Activated CD8-positive, alpha-beta memory T cell treated with anti-CD3 and anti-CD28 coated beads, Interleukin-2, amount 10 ng/mL, durations not matched to agents 7 days and 5 days (primary cell): ENCODE measurements at regions not wholly inside any gene's neighbourhood (a gene's known extent, or its start where the extent isn't known, plus 50 kb on each side); places are given as distances from the start of the nearest gene placed in this dataset.

Experiments used
- ATAC-seq: fragments of 150-1000 bp; cut with Tn5 transposase; one replicate; pipeline ENCODE4 v1.10.0; 2021; ENCODE audit warnings: moderate library complexity
- CTCF ChIA-PET: fragments of 350-600 bp; sonication (Branson Sonifier 250); formaldehyde crosslinking; loops from one replicate; lab custom pipeline; 2021; ENCODE audit warnings: antibody characterized with exemption; lab: Charles Lee
- DNase-seq: peaks from one replicate; pipeline ENCODE4 v3.0.0-alpha.2; 2020
- H3K27ac Mint-ChIP-seq: one replicate; pipeline ENCODE4 v1.8.0; 2021; ENCODE audit warnings: mild to moderate bottlenecking, mixed read lengths
- H3K27me3 Mint-ChIP-seq: one replicate; pipeline ENCODE4 v1.8.0; 2021; ENCODE audit warnings: mixed read lengths
- H3K36me3 Mint-ChIP-seq: one replicate; pipeline ENCODE4 v1.8.0; 2021; ENCODE audit warnings: mild to moderate bottlenecking, mixed read lengths
- H3K4me1 Mint-ChIP-seq: one replicate; pipeline ENCODE4 v1.8.0; 2021; ENCODE audit warnings: mixed read lengths
- H3K4me3 Mint-ChIP-seq: one replicate; pipeline ENCODE4 v1.8.0; 2021; ENCODE audit warnings: mild to moderate bottlenecking, moderate library complexity, mixed read lengths
- H3K9me3 Mint-ChIP-seq: one replicate; pipeline ENCODE4 v1.8.0; 2022; ENCODE audit warnings: low read depth, mixed read lengths

DNA sequence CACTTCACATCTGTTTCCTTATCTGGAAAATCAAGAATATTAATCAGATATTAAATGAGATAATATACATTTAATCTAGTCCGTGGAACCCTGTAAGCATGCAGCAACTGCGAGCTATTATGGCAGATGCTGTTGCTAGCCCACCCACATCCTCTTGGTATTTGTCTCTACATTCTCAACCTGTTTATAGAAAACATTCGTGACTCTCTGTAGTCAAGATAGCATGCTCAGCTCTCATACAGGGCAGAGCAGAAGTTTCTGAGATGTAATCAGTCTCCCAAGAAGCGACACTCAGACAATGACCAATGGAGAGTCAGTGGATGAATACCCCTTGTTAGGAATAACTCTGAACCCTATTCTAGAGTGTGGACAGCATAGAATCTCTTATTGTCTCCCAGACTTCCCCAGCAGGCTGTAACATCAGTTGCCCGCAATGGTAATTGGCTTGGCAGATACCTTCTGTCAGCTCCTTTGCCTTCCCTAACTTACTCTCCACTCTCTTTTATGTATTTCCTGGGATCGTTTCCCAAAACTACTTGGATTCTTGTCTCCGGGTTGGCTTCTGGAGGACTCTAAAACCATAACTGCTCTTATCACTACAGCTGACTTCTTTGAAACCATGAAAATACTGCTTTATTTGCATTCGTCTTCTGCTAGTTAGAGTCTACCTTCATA is 400.7 kb upstream of the TNP1 start:
- no peak for ATAC-seq
- H3K4me1 Mint-ChIP-seq = no peaks in the 10 kb centered on the region
- H3K27me3 Mint-ChIP-seq = peaks cover 4% of the 10 kb centered on the region
- H3K27ac Mint-ChIP-seq = no peak overlapping the region
- CTCF ChIA-PET = no interaction called here
- no peaks in the 10 kb centered on the region for H3K9me3 Mint-ChIP-seq
- no peaks in the 10 kb centered on the region for H3K36me3 Mint-ChIP-seq
- H3K4me3 Mint-ChIP-seq = no peak overlapping the region
- DNase-seq = no peak

DNA sequence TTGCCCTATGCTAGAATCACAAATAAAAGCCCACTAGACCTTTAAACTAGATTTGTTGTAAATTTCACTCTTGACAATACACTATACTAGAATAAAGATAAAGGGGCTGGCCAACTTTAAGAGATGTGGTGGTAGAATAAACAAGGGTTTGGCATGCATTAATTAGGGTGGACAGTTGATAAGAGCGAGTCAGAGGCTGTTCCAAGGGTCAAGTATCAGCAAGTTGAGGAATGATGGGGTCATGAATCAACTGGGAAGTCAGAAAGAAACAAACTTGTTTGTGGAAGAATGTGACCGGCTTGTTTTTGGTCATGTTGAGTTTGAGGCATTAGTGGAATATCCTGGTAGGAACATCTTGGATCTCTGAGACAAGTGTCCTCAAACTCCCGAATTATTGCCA is 398.3 kb upstream of the TNP1 start:
- H3K9me3 Mint-ChIP-seq = no peaks in the 10 kb centered on the region
- no peak for ATAC-seq
- CTCF ChIA-PET = no interaction called here

DNA sequence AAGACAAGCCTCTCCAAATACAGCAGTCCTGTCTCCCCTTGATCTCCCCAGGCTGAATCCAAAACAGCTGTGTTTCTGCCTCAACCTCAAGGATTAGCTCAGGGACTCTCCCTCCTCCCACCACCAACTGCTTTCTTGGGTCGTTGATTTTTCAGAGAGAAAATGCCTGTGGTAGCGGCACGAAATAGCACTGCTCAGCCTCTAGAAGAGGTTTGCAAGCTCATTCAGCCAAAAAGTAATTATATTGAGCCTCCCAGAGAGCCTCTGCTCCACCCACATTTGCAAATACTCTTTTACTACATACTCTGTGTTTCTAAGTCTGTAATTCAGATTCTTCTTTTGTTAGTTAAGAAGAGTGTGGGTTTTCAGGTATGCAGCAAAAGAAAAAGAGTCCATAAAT is 396.4 kb upstream of the TNP1 start:
- no peak overlapping the region for H3K27ac Mint-ChIP-seq
- no peaks in the 10 kb centered on the region for H3K36me3 Mint-ChIP-seq
- ATAC-seq = no peak
- no peaks in the 10 kb centered on the region for H3K4me1 Mint-ChIP-seq
- H3K27me3 Mint-ChIP-seq = peaks cover 2% of the 10 kb centered on the region
- no peak for DNase-seq
- CTCF ChIA-PET = no interaction called here
- no peaks in the 10 kb centered on the region for H3K9me3 Mint-ChIP-seq
- no peak overlapping the region for H3K4me3 Mint-ChIP-seq

More for the DNA sequence above, 398.3 kb upstream of the TNP1 start:
- no peak overlapping the region for H3K27ac Mint-ChIP-seq
- no peaks in the 10 kb centered on the region for H3K4me1 Mint-ChIP-seq
- H3K36me3 Mint-ChIP-seq = no peaks in the 10 kb centered on the region
- H3K4me3 Mint-ChIP-seq = no peak overlapping the region
- no peak for DNase-seq
- peaks cover 2% of the 10 kb centered on the region for H3K27me3 Mint-ChIP-seq

DNA sequence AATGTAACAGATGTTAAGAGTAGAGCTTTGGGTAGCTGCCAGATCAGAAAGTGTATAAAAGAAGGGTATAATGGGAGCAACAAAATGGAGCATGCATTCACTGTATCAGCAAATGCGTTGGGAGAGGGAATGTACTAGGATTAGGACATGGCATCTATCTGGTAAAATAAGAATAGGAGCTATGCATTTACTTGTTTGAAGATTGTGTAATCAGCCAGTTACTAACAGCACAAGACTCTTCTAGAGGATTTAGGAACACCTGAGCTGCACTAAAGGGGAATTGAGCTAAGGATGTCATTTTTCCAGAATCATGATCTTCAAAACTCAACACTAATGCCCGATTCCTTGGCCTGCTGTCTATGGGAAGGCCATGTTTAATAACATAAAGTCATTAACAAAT is 394.2 kb upstream of the TNP1 start:
- CTCF ChIA-PET = no interaction called here
- H3K9me3 Mint-ChIP-seq = no peaks in the 10 kb centered on the region
- H3K27ac Mint-ChIP-seq = no peak overlapping the region
- ATAC-seq = no peak
- no peaks in the 10 kb centered on the region for H3K4me1 Mint-ChIP-seq
- H3K27me3 Mint-ChIP-seq = peaks cover 2% of the 10 kb centered on the region
- H3K36me3 Mint-ChIP-seq = no peaks in the 10 kb centered on the region
- no peak for DNase-seq
- no peak overlapping the region for H3K4me3 Mint-ChIP-seq

DNA sequence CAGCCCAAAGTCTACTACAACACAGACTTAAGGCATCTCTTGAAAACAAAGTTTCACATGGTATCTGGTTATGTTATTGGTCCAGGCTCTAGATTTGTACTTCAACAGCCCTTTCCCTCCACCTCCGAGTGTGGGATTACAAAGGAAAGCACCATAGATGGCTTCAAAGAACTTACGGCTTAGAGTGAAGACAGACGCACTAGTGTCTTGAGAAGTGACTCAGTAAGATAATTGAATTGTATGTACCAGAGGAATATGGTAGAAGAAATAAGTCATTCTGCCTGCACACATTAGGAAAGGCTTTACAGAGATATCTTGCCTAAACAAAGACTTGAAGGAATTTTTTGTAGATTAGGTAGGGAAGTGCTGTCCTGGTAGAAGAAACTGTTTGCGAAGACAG is 392.3 kb upstream of the TNP1 start:
- H3K27me3 Mint-ChIP-seq = peaks cover 6% of the 10 kb centered on the region
- H3K36me3 Mint-ChIP-seq = no peaks in the 10 kb centered on the region
- ATAC-seq (no peak), DNase-seq (no peak)
- H3K27ac Mint-ChIP-seq = no peak overlapping the region
- CTCF ChIA-PET = no interaction called here
- H3K4me1 Mint-ChIP-seq = no peaks in the 10 kb centered on the region
- no peaks in the 10 kb centered on the region for H3K9me3 Mint-ChIP-seq
- H3K4me3 Mint-ChIP-seq = no peak overlapping the region

DNA sequence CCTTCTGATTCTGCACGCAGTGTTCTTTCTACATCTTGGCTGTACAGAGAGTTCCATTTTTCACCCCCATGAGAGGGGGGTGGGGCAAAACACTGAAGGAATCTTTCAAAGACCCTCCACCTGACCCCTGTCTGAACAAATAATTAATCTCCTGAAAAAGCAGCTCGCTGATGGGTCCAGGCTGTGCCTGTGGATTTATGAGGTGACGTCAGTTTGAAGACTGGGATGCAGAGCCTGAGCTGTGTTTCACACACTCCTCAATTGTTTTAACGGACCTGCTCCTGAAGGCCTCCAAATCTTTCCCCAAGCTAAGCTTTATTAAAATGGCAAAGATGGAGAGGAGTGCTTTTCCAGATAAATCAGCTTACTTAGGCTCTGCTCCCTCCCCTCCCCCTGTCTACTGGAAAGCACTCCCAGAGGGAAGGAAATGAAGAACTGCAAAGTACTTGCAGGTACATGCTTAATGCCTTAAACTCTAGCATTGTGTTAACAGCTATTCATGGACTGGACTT is 390.2 kb upstream of the TNP1 start:
- no peaks in the 10 kb centered on the region for H3K9me3 Mint-ChIP-seq
- ATAC-seq (no peak), DNase-seq (no peak)
- CTCF ChIA-PET = no interaction called here
- H3K4me1 Mint-ChIP-seq = peaks cover 4% of the 10 kb centered on the region
- no peak overlapping the region for H3K27ac Mint-ChIP-seq
- H3K36me3 Mint-ChIP-seq = no peaks in the 10 kb centered on the region
- H3K4me3 Mint-ChIP-seq = no peak overlapping the region
- H3K27me3 Mint-ChIP-seq = peaks cover 11% of the 10 kb centered on the region

DNA sequence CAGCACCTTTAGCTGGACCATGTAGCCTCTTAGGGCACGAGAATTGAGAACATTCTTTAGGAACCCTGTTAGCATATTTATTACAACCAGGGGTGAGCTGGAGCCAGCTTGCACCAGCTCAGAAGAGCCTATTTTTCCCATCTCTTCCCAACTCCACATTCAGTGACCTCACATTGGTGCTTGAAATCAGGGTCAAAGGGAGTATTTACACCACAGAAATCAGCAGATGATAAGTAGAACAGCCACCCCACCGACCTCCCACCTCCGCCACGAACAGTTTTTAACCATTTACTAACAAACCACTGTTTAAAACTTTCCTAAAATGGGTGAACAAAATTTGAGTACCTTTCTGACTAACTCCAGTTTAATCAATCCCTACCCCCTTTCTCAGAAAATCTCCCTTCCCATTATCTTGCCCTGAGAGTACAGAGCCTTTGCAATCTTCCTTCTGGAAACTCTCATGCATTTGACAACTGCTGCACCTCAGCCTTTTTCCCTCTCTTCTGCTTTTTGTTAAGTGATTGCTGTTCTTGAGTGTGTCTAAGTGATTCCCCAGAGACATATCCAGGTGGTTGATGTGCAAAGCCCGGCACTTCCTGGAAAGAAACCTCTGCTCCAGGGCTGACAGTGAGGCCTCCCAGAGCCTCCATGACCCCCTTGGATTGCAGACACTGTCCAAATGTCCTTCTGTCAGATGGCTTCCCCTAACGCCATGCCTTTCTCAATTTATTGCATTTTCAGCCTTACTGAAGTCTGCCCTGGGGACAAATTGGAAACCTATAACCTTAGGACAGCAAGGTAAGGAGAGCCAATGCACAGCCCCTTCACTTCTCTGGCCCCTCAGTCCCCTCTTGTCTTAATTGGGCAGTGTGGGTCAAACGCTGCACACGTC is 389.5 kb upstream of the TNP1 start:
- Mint-ChIP-seq H3K4me1 (peaks cover 4% of the 10 kb centered on the region), H3K27ac (no peak overlapping the region), H3K4me3 (no peak overlapping the region), H3K27me3 (peaks cover 11% of the 10 kb centered on the region), H3K9me3 (no peaks in the 10 kb centered on the region), H3K36me3 (no peaks in the 10 kb centered on the region)
- no peak for ATAC-seq
- CTCF ChIA-PET = no interaction called here
- no peak for DNase-seq

DNA sequence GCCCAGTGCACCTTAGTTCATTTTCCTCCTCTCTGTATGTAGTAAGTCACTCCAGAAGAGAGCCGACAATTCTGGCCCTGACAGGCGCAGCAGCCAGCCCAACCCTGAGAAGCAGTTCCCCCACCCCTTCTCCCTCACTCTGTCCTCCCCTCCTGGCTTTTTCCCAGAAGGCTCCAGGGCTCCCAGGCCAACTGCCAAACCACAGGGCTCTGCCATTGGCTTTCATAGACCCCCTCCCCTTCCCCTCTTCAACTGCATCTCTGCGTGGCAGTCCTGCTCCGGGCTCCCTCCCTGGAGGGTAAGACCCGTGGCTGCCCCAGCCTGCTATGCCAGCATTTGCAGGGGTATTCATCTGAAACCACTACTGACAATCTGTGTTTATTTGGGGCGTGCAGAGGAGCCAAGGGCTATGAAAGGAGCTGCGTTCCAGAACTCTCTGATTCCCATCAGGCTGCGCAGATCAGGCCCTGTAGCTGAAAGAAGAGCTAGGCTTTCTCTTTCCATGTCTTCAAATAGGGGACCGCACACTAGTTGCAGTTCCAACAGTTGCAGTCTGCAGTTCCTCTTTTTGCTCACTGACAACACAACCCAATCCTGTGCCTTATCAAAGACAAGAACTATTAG is 388.6 kb upstream of the TNP1 start:
- Mint-ChIP-seq H3K27me3 (peaks cover 11% of the 10 kb centered on the region), H3K36me3 (no peaks in the 10 kb centered on the region), H3K9me3 (no peaks in the 10 kb centered on the region), H3K4me1 (peaks cover 4% of the 10 kb centered on the region), H3K27ac (no peak overlapping the region), H3K4me3 (no peak overlapping the region)
- DNase-seq (no peak), ATAC-seq (no peak)
- CTCF ChIA-PET = no interaction called here

DNA sequence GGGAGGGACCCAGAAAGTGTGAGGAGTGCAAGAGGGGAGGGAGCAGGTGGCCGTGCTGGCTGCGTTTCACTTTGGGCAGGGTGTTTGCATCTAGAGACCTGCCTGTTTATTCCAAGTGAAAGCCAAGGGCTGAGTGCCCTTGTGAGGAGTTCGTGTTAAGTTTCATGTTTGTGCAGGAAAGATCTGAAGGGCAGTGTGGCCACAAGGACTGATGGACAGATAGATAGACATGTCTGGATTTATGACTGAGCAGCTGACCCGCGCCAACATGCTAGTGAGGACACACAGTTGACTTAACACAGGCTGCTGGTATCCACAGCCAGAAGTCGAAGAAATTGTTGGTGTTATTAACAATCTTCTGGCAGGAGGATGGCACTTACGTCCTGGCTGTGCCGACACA is 387.6 kb upstream of the TNP1 start:
- ATAC-seq (no peak), DNase-seq (no peak)
- CTCF ChIA-PET = no interaction called here
- Mint-ChIP-seq H3K9me3 (no peaks in the 10 kb centered on the region), H3K4me1 (peaks cover 4% of the 10 kb centered on the region), H3K27me3 (peaks cover 11% of the 10 kb centered on the region), H3K4me3 (no peak overlapping the region), H3K27ac (no peak overlapping the region), H3K36me3 (no peaks in the 10 kb centered on the region)

DNA sequence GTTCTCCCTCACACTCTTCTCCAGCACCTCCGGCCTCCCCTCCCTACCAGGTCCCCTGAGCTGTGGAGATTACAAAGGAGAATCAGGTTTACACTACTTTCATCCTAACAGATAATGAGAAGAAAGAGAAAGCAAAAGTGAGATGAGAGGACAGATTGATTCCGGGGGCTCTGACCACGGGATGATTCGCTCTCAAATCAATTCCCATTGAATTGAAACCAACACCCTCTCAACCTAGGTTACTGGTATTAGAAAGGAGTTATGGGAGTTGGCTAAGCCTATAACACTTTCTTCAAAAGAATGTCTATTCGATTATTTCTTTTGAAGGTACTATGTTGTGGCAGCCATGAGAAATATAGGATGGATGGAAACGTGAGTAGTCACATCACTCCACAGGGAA is 386.2 kb upstream of the TNP1 start:
- H3K27ac Mint-ChIP-seq = no peak overlapping the region
- peak overlapping the region; percentile 37 for H3K4me3 Mint-ChIP-seq
- CTCF ChIA-PET = no interaction called here
- peaks cover 4% of the 10 kb centered on the region for H3K4me1 Mint-ChIP-seq
- peaks cover 9% of the 10 kb centered on the region for H3K27me3 Mint-ChIP-seq
- DNase-seq = no peak
- no peaks in the 10 kb centered on the region for H3K36me3 Mint-ChIP-seq
- H3K9me3 Mint-ChIP-seq = no peaks in the 10 kb centered on the region
- no peak for ATAC-seq

DNA sequence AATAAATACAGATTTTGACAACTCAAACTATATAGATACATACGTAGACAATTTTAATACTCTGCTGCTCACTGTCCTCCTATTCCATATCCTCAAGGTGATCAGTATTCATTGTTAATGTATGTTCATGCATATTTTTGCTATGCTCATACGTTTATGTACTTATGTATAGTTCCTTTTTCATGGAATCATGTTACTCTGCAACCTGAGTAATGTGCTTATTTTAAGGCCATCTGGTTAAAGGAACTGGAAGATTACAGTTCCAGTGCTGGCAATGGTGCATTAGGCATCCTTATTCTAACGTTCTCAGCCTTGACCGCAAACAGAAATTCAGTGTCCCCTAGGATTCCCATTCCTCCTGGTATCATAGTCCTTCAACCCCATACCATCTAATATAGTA is 385.0 kb upstream of the TNP1 start:
- Mint-ChIP-seq H3K9me3 (no peaks in the 10 kb centered on the region), H3K36me3 (no peaks in the 10 kb centered on the region), H3K27ac (no peak overlapping the region), H3K4me3 (no peak overlapping the region), H3K27me3 (peaks cover 9% of the 10 kb centered on the region), H3K4me1 (peaks cover 4% of the 10 kb centered on the region)
- no peak for DNase-seq
- no peak for ATAC-seq
- CTCF ChIA-PET = no interaction called here

DNA sequence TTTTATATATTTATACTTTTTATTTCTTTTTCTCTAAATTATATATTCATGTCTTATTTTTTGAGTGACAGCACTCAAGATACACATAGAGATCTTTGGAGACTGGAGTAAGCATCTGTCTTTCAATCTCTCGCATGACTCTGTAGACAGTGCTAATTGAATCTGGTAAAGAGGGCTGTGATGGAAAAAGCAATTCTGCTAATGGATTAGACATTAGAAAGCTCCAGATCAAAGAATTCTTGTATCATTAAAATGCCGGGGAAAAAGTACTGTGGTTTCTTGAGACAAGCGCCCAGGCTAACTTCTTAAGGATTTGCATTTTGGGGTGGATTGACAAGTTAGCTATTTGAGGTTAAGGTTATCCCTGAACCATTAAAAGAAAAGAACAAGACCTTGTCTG is 383.1 kb upstream of the TNP1 start:
- ATAC-seq = no peak
- Mint-ChIP-seq H3K4me1 (peaks cover 4% of the 10 kb centered on the region), H3K9me3 (no peaks in the 10 kb centered on the region), H3K4me3 (no peak overlapping the region), H3K27ac (no peak overlapping the region), H3K36me3 (no peaks in the 10 kb centered on the region), H3K27me3 (peaks cover 13% of the 10 kb centered on the region)
- CTCF ChIA-PET = no interaction called here
- no peak for DNase-seq

DNA sequence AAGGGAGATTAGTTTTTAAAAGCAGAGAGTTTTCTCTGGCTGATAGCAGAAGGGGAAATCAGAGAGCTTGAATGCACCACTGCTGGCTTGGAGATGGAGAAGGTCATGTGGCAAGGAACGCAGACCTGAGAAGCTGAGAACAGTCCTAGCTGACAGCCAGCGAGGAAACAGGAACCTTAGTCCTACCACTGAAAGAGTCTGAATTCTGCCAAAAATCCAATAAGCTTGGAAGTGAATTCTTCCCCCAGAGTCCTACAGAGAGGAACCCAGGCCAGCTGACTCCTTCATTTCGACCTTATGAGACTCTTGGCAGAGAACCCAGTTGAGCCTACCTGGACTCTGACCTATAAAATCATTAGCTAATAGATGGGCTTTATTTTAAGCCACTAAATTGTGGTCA is 371.9 kb upstream of the TNP1 start:
- H3K36me3 Mint-ChIP-seq = no peaks in the 10 kb centered on the region
- CTCF ChIA-PET = interaction anchor here (0.5 kb wide), 1 partner anchor 549 kb away, joined by 3 read pairs; no protein-coding TSS in a partner anchor
- H3K4me3 Mint-ChIP-seq = no peak overlapping the region
- H3K9me3 Mint-ChIP-seq = peaks cover 2% of the 10 kb centered on the region
- ATAC-seq = no peak
- no peak for DNase-seq
- H3K4me1 Mint-ChIP-seq = no peaks in the 10 kb centered on the region
- no peak overlapping the region for H3K27ac Mint-ChIP-seq
- H3K27me3 Mint-ChIP-seq = peaks cover 12% of the 10 kb centered on the region
